Sigmoid colon (tissue), 4 donors: ENCODE measurements at regions not wholly inside any gene's neighbourhood (a gene's known extent, or its start where the extent isn't known, plus 50 kb on each side); places are given as distances from the start of the nearest gene placed in this dataset.

Source experiments
- CTCF ChIP-seq, 4 experiments: fragments of 450-650 bp in 3 of 4; fragments of 200-600 bp in 1 of 4; IDR thresholded peaks; one replicate each; pipeline ENCODE4 v1.5.1; 2016 to 2019; ENCODE audit warnings: antibody characterized with exemption in 4 of 4, mild to moderate bottlenecking in 3 of 4, moderate library complexity in 2 of 4
- EP300 ChIP-seq, 4 donors: sonication (generic); formaldehyde crosslinking; IDR thresholded peaks; one replicate each; pipeline ENCODE4 v1.6.1; 2017; ENCODE audit warnings: antibody characterized with exemption in 4 of 4
- POLR2A ChIP-seq, 2 donors: fragments of 450-650 bp; IDR thresholded peaks; one replicate each; pipeline ENCODE4 v1.6.1; 2016; ENCODE audit warnings: antibody characterized with exemption in 2 of 2, mild to moderate bottlenecking in 2 of 2, moderate library complexity in 2 of 2
- POLR2AphosphoS5 ChIP-seq, 4 donors: sonication (generic); formaldehyde crosslinking; IDR thresholded peaks; one replicate each; pipeline ENCODE4 v1.6.1; 2017; ENCODE audit warnings: antibody characterized with exemption in 4 of 4

- TF ChIP-seq POLR2A (IDR thresholded peaks at IDR 0.05) (no peak), POLR2AphosphoS5 (IDR thresholded peaks at IDR 0.05) (no peak), CTCF (IDR thresholded peaks at IDR 0.05) (no peak), EP300 (IDR thresholded peaks at IDR 0.05) (no peak)
These were observed 2262.0 kb upstream of the TENM3 start for GRCh38 chr4:179981161-179981560.
